HG03354 (cell line): ENCODE measurements at regions not wholly inside any gene's neighbourhood (a gene's known extent, or its start where the extent isn't known, plus 50 kb on each side); places are given as distances from the start of the nearest gene placed in this dataset.

Experiments used
- ATAC-seq: cut with Tn5 transposase; IDR thresholded peaks from one replicate; pipeline ENCODE4 v1.9.1; 2021; ENCODE audit warnings: mild to moderate bottlenecking; ENCODE audit not compliant: unreplicated experiment, poor library complexity, severe bottlenecking

DNA sequence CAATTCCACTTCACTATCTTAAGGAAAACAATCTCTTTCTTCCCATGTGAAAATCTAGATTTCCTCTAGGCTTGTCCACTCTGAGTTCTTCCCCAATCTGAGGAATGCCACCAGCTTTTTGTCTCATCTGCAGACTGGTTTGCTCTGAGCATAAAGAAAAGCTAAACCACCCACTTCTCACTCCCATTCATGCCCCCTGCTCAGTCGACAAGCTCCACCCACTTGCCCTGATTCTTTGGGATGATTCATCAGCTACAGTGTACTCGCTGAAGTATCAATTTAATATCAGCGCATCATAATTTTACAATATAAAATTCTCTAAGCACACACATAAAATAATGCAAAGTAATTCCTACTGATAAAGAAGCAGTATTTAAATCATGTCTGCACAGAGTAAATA is 209.1 kb downstream of the GRIN2B start:
- no peak for ATAC-seq

DNA sequence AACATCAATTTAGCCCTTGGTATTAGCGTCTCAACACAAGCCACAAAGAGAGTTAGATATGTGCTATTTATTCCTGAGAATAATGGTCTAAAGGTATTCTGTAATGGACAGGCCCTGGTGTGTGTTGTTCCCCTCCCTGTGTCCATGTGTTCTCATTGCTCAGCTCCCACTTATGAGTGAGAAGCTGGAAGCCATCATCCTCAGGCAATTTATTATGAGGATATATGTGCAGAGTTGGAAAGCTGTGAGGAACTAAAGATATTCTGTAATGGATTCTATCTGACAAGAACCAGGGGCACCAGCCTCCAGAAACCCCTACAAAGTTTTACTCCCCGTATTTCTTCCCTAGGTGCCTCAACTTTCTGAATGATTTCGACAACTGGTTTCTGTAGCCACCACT is 210.8 kb downstream of the GRIN2B start:
- ATAC-seq: no peak

DNA sequence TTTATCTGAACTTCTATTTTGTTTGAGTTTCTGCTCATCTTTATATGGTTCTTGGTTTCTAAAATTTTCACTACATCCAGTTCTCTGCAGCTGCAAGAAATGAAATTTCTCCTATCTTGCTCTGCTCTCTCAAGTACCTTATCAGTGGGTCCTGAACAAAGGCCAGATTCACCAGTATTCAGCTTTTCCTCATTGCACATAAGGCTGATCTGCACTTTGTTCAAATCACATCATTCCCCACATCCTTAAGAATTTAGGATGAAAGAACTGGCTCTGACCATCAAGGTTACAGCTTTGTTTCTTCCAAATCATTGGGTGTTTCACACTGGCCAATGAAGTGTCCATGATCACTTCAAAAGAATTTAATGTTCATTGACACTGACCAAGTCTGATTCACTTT is 211.4 kb downstream of the GRIN2B start:
- ATAC-seq: no peak

DNA sequence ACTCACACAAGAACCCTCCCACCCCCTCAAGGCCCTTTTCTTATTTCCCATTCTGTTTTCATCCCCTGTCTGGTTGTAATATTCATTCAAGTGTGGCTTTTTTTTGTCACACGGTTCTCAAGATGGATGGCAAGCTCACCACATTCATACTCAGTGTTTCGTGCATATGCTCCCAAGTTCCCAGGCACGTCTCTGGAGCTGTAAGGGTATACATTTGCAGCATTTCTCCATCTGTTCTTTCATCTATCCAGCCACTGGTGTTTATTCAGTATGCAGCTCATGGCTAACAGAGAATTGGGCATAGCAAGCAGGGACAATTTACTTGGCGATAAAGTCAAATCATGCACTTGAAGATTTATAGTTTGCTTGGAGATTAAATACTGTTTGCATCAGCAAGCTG is 212.1 kb downstream of the GRIN2B start:
- ATAC-seq: no peak

DNA sequence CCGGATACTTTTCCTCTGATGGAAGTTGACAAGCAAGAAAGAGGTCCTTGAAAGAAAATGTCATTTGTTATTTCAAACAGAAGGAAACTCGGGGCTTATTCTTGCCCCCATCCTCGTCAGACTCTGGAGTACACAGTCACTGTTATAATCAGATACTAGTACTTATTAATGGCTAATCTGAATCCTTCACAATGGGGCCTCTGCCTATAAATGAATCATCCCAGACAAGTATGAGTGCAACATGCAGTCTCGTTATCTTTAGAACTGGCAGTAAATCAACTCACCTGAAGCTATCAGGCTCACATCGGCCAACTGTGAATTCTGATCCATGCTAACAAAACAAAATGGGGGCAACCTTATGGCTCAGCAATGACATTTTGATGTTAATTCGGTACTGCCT is 216.7 kb downstream of the GRIN2B start:
- no peak for ATAC-seq

DNA sequence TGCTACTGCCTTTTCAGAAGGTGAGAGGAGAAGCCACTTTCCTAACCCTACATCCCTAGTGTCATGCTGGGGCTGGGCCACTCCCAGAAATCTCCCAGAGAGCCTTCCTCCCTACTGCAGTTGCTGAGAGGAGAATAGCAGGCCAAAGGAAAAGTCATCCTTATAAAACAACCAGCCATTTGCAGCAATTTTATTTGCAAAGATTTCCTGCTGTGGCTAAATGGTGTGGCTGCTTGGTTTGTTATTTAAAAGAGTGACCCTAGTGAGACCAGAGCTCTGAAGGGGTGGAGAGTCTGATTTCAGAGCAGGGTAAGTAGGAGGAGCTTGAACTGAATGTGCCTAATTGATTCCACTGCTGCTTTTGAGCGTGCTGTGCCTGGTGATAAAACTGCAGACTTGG is 232.0 kb downstream of the GRIN2B start:
- no peak for ATAC-seq

DNA sequence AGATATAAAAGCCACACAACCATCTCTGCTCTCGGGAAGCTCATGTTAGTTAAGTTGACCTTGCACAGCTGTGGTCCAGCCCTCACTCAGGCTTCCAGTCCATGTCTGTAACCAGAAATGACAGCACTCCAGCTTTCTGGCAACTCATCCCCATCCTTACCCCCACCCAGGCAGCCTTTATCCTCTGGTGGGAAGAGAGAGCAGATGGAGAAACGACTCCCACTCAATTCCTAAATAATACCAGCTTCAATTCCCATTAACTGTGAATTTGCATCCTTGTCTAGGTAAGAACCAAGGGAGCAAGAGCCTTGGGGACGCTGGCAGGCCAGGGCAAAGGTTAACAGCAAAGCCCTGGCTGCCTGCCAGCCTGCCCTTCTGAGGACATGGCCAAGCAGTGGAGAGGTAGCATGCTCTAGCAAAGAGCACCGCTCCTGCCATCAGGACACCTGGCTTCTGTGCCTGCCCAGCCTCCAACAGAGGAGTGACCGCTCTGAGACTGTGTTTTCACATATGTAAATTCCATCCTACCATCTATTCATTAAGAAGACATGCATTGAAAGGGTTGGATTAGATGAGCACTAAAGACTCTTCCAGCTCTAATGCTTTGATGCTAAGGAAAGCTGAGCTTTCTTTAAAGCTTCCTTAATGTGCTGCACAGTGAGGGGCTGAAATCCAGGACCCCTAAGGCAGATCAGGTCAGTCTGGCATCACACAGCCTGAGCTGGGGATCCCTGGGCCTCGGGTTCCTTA is 236.1 kb downstream of the GRIN2B start:
- ATAC-seq: no peak

DNA sequence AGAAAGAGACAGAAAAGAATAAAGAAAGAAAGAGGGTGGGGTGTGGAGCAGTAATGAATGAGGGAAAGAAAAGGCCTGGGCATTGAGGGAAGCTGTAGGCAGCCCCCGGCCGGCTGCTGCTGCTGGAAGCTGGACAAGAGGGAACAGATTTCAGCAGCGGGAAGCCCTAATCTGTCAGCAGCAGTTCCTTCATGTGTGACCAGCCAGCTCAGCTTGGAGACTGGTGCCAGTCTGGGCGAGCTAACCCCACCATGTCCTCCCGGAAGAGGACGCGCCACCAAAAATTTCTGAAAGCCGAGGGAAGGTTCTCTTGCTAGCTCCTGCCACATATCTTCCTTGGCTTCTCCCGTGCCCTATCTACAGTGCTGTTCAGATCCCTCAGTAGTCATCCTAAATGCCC is 236.8 kb downstream of the GRIN2B start:
- ATAC-seq: no peak

DNA sequence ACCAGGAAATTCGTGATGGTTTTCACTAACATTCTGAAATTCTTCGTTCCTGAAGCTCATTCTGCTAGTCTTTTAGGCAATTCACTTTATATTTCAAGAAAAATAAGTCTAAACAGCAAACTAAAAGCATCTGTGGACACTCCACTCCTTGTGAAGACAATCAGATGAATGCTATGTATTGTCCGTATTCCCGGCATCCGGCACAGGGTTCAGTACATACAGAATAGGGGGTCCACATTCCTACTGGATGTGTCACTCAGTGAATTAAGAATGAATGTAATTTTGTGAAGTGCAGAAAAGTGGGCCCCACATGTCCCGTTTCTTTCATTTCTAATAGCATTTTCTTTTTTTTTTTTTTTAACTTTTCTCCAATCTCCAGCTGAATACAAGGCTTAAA is 241.3 kb downstream of the GRIN2B start:
- no peak for ATAC-seq

DNA sequence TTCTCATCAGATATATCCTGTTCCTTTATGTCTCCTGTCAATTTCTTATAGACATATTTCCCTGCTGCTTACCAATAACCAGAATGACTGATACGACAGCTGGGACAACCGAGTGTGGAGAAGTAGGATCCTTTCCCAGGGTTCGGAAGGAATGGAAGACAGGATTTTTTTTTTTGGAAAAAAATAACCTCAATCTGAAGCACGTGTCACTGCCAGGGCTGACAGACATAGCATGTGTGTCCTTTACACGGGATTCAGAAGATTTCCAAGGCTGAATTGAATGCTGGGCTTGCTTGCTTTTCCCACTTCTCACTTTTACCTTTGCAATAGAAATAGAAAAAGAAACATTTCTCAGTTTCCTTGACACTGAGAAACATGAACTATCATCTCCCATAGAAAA is 245.7 kb downstream of the GRIN2B start:
- no peak for ATAC-seq

DNA sequence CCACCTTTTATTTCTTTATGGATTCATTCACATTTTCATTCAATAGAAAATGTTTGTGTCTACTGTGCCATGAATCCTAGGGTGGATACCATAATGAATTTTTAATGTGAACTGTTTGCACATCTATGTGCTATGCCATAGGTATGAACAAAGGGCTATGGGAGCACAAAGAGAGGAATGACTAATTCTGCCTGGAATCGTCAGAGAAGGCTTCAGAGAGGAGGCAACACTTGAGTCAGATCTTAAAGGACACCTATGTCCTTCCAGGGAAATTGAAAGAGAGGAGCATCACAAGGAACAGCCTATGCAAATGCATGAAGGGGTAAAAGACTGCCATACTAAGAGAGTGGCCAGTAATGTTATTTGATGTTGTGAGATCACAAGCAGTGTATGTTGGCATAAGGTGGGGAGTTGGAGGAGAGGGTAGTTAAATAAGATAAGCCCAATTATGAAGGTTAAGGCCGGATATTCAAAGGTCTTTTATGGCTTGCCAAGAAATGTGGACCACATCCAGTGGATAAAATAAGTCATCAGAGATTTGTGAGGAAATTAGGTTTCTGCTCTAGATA is 246.7 kb downstream of the GRIN2B start:
- no peak for ATAC-seq

DNA sequence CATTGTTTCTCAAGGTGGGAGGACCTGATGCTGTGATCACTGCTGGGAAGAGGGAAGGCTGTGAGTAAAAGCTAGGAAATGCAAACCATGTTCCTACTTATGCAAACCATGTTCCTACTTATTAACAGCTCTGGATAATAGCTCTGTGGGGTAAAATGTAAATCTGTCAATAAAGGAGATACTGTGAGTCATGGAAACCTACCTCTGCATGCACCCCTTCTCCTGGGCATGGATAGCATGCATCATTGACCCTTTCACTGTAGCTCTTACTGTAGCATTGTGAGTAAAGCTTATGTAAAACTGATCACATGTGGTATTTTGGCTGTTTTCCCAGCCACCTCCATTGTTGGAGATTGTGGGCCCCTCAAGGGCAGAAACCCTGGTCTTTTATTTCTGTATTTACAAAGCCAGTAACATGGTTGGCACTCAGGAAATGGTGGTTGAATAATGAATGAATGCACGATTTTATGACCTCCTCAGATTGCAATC is 253.7 kb downstream of the GRIN2B start:
- no peak for ATAC-seq

DNA sequence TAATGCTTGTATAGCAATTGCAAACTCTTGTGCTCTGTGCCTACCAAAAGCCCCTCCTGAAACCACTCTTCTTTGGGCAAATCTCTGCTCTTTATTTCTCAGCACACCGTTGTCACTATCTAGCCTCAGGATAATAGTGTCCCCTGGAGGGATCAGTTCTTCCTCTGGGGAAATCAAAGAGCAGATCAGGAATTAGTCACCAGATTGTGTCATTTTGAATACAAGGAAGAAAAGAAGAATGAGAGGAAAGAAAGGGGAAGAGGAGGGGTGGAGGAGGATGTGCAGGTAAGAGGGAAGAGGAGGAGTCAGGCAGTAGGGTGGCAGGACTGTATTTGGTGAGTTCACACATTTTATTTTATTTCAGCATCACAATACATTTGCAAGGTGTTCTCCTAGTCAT is 256.4 kb downstream of the GRIN2B start:
- no peak for ATAC-seq

DNA sequence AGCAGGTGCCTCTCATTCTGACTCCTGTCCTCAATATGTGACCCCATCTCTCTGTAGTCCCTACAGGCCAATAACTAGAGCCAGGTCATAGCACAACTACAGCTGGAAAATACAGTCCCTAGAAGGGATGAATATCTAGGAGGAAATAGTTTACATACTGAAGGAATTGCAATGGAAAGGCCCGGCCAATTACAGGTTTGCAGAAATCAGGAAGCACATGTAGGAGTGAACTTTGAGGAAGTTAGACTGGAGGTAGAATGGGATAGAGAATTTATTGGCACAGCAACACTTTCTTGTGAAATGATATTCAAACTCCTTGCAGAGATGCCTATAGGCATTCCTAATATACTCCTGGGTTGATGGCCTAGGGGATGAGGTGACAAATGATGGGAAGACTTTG is 257.3 kb downstream of the GRIN2B start:
- no peak for ATAC-seq

DNA sequence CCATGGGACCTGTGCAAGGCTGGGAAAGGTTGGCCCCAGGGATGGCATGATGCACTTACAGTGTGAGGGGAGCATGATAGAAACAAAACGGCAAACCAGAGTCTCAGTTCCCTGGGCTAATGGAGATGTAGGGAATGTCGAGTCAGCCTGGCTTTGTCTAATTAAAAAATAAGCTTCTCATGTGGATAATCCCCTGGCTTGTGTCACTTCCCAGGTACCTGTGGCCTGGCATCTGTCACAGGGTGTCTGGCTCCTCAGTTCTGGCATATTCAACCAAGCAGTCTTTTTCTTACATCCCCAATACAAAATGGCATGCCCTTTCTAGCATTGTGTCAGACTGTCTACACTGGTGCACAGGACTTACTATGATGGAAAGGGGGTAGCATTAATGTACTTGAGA is 261.4 kb downstream of the GRIN2B start:
- ATAC-seq: no peak

DNA sequence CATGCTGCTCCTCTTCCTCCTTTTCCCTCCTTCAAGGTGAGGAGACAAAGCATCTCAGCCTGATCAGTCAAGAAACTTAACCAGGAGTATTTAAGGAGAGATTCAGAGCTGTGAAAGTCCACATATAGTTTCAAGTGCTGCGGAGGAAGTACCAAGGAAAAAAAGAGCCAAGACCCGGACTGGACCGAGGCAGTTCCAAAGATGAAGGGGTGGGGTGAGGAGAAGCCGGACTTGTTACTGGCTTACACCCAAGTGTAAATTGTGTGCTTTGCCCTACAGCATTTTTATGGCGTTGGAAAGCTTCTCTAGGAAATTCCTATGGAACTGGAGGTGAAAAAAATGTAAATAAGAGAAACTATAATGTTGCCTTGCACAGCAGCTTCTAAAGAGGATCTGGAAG is 263.1 kb downstream of the GRIN2B start:
- no peak for ATAC-seq

DNA sequence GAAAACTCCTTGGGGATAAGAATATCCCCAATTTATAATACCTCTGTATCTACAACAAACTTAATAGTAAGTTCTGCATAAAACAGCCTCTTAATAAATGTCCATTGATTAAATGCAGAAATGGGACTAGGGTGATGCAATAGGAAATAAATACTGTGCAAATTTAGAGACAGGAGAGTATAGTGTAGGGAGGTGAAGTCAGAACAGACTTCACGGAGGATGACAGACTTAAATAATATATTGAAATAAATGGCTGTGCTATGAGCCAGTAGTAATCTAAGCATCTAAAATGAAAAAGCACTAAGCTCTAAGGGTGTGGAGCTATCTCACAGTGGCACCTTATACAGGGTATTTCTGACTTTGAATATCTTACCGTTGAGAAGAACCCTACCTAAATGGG is 265.3 kb downstream of the GRIN2B start:
- no peak for ATAC-seq

DNA sequence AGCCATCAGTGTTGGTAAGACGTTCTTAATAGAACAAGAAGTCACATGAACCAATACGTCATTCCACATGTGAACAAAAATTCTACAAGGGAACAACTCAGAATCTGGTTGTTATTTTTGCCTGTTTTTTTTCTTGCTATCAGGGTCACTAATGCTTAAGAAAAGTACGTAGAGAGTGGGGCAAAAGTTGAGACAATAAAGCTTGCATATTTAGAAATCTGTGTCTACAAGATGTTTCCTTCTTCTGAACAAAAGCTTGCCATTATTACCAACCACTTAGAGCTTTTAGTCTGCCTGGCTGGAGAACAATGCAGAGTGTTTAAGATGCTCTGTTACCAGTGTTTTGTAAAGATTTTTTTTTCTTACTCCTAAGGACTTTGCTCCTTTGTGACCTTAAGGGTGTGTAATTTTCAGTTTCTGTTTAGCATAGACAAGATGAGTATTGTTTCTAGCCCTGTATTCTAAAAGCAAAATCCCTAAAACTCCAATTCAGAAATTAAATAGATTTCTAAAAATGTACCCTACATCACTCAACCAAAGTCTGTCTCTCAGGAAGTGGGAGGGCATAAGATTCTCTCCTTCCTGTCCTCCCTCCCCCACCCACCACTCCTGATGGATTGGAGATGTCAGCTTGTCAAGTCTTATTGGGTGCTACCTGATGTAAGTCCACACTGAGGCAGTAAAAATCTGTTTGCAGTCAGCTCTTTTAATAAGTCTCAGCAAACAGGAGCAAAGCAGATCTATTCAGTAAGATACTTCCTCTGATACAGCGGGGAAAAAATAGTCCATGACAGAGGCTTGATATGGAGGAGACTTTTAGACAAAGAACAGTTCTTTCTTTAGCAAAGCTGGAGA is 267.6 kb downstream of the GRIN2B start:
- no peak for ATAC-seq

DNA sequence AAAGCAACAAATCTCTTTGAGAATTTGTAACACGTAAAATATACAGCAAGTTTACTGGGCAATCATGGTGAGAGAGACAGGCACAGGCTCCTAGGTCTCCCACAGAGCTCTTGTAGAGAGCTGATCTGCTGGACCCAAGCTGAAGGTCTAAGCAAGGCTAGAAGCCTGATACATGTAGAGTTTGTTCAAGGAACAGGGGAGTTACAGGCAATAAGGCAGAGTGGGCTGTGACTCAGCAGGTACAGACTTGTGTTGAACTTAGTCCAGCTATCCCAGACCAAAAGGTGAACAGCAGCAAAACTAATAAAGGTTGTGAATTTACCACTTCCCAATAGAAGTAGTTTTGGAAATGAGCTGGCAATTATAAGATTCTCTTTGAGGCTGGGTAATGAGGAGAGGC is 273.6 kb downstream of the GRIN2B start:
- no peak for ATAC-seq

DNA sequence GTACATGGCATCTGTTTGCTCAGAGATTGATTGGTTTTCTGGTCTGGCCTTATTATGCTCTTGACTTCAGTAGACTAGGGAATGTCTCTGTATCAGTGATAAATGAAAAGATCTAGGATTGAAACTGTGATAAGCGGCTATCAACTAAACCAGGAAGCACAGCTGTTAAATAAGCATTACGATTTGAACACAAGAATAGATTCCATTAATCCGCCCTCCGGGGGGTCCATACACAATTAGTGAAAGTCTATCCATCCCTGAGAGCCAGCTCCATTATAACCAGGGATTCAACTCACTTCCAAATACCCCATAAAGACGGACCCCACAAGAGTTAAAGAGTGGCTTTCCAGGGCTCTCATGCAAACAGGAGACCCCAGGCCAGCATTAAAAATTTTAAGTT is 279.0 kb downstream of the GRIN2B start:
- ATAC-seq: no peak

DNA sequence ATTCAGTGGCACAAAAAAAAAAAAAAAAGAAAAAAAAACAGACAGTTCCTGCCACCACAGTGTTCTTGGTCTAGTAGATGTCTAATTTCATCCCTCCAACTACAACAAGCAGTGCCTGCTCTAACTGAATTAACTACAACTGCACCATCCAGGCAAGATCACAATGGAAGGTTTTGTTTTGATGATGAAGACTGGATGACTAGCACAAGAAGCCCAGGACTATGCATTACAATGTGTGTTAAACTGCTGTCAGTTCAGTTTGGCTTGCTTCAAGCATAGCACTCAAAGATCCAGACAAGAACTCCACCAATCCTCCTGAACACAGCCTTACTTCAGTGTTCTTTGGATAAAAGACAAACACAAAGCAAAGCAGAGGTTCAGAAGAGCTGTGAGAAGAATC is 279.9 kb downstream of the GRIN2B start:
- ATAC-seq: no peak
